ENCODE measurements at regions not wholly inside any gene's neighbourhood (a gene's known extent, or its start where the extent isn't known, plus 50 kb on each side); places are given as distances from the start of the nearest gene placed in this dataset.
"Not testable (repeated sequence)": the region's sequence is repeated elsewhere in the genome, so short reads cannot be mapped to it uniquely, and the experiment has no call there.

DNA sequence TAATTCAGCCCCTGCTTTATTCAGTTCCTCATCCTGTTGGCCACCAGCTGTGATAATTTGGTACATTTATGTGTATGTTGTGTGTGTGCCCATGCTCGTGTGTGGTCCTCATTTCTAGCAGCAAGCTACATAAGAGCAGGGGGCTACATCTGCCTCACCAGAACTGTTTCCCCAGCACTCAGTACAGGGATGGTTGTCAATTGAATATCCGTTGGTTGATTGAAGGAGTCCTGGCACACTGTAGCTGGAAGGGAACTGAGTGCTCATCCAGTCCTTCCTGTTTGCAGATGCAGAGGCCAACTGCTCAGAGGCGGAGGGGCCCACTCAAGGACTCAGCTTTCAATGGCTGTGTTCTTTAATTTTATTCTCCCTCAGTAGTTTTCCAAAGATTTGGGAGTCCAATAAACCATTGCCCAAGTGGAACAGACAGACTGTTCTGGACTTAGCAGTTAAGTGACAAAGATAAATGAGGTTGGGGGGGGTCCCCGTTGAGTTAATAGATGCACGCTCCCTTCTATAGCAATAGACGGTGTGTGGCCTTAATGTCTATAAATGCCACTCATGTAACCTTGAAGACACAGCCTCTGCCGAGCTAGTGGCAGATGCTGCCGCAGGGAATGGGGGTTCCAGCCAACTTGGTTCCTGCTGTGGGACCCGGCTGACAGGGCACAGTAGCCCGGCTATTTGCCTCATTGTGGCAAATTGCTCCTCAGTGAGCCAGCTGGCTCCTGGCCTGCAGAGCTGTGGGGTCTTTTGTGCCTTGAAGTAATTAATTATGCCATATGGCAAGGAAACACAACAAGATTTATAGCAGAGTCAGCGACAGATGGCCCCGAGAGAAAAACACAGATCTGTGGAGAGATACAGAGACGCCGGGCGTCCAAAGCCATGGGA is 71.4 kb upstream of the GRK3 start:
- peak; percentile 87 to 93 for DNase-seq

GRCh38 chr22:25493794-25494193 is 70.7 kb upstream of the GRK3 start:
- DNase-seq = no peak

GRCh38 chr22:25494774-25495173 is 69.7 kb upstream of the GRK3 start:
- DNase-seq = no peak

GRCh38 chr22:25495285-25495684 is 69.2 kb upstream of the GRK3 start:
- peak in 1 of 2 experiments; percentile 12 for DNase-seq

- no peak for DNase-seq
Observed at GRCh38 chr22:25496396-25497064, 67.9 kb upstream of the GRK3 start.

- DNase-seq = no peak
Observed at GRCh38 chr22:25497181-25497641, 67.3 kb upstream of the GRK3 start.

DNA sequence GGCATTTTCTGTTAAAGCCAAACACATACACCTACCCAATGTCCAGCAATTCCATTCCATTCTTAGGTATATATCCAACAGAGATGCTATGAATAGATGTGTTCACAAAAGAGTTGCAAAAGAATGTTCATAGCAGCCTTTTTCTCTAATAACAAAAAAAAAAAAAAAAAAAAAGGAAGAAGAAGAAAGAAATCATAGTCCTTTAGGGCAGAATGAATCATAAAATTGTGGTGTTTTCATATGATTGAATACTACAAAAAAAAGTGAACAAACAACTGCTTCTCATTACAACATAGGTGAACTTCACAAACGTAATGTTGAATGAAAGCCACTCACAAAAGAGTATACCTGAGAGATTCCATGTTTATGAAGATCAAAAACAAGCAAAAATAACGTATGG is 66.8 kb upstream of the GRK3 start:
- DNase-seq = no peak

DNA sequence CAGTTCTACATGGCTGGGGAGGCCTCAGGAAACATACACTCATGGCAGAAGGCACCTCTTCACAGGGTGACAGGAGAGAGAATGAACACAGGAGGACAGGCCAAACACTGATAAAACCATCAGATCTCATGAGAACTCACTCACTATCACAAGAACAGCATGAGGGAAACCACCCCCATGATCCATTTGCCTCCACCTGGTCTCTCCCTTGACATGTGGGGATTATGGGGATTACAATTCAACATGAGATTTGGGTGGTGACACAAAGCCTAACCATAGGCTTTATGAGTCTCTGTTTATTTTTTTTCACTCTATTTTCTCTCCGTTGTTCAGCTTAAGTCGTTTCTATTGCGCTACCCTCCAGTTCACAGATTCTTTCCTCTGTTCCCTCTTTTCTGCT is 63.8 kb upstream of the GRK3 start:
- not testable (repeated sequence) for DNase-seq

GRCh38 chr22:25504017-25504416 is 60.5 kb upstream of the GRK3 start:
- not testable (repeated sequence) for DNase-seq

- DNase-seq = no peak
Observed at GRCh38 chr22:25508161-25508560, 56.3 kb upstream of the GRK3 start.

DNA sequence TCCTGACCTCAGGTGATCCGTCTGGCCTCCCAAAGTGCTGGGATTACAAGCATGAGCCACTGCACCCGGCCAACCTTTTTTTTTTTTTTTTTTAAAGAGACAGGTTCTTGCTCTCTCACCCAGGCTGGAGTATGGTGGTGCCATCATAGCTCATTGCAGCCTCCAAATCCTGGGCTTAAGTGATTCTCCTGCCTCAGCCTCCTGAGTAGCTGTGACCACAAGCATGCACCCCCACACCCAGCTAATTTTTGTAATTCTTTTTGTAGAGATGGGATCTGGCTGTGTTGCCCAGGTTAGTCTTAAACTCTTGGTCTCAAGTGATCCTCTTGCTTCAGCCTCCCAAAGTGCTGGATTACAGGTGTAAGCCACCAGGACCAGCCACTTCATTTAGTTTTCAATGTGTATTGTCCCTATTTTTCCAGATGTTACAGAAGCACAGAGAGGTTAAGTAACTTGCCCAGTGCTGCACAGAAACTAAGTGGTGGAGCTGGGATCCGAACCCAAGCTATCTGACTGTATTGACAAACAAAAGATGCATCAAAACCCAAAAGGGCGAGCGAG is 55.6 kb upstream of the GRK3 start:
- DNase-seq = no peak

GRCh38 chr22:25509374-25509791 is 55.1 kb upstream of the GRK3 start:
- no peak for DNase-seq

DNA sequence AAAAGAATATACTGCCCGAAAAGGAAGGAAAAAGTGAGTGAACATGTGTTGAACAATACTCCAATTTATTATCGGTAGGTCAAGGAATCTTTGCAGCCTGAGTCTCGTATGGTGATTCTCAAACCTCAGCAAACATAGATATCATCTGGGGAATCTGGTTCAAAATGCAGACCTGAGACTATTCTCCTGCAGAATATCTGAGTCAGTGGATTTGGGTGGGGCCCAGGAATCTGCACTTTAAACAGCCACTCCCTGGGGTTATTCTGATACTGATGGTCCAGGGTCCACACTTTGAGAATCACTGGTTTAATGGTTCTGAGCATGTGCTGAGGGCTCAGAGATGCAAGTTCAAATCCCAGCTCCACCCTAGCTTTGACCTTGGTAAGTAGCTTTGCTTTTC is 53.6 kb upstream of the GRK3 start:
- DNase-seq = no peak

GRCh38 chr22:25511725-25512124 is 52.8 kb upstream of the GRK3 start:
- no peak for DNase-seq

GRCh38 chr22:25514436-25515180 is 49.9 kb upstream of the GRK3 start:
- DNase-seq = no peak
